HepG2 (cell line): ENCODE measurements at regions not wholly inside any gene's neighbourhood (a gene's known extent, or its start where the extent isn't known, plus 50 kb on each side); places are given as distances from the start of the nearest gene placed in this dataset.

Experiments
- ATAC-seq: fragments of 200-7000 bp; cut with Tn5 transposase; 3 replicates; pipeline ENCODE4 v1.9.1; 2020; ENCODE audit warnings: mild to moderate bottlenecking, moderate library complexity
- BruUV-seq: library from RNA; stranded (reverse); fragments of 400-500 nt; replicated peaks from 2 replicates; lab custom pipeline; 2021; lab: Mats Ljungman, UMichigan
- CTCF ChIA-PET: fragments of 300-600 bp; formaldehyde crosslinking; extraction: SDS; loops from one replicate; lab custom pipeline; 2021; ENCODE audit warnings: low total read pairs, inconsistent platforms, low intra/inter-chr PET ratio; lab: Yijun Ruan, JAX
- POLR2A ChIA-PET: fragments of 350-600 bp; sonication (Branson Sonifier 250); formaldehyde crosslinking; loops from one replicate; lab custom pipeline; 2020; ENCODE audit warnings: antibody characterized with exemption, inconsistent platforms; lab: Yijun Ruan, JAX
- DNase-seq: peaks from one replicate; pipeline ENCODE4 v3.0.0-alpha.2; 2015; ENCODE audit warnings: low spot score
- FAIRE-seq: peaks from 3 replicates; lab custom pipeline; 2011; peaks lifted over from hg19 to GRCh38; lab: Jason Lieb, UNC
- H2AFZ ChIP-seq: one replicate; pipeline ENCODE4 v1.6.1; 2011; ENCODE audit warnings: low read length, inconsistent platforms
- H3K27ac ChIP-seq: fragments of 300-600 bp; 3 replicates; pipeline ENCODE4 v1.8.0; 2011; ENCODE audit warnings: mixed run types, mild to moderate bottlenecking, mixed read lengths, low read length, inconsistent platforms; ENCODE audit not compliant: insufficient read depth; ENCODE audit errors: extremely low read length
- H3K27me3 ChIP-seq, 2 experiments: fragments of 200-600 bp in 1 of 2; 2 replicates in 1 of 2; 3 replicates in 1 of 2; pipeline versions ENCODE4 v1.6.0 to v1.8.0; 2011; ENCODE audit warnings: low read length in 2 of 2, mild to moderate bottlenecking in 2 of 2, moderate library complexity in 2 of 2, inconsistent platforms in 1 of 2; ENCODE audit not compliant: insufficient read depth in 2 of 2, control insufficient read depth in 1 of 2
- H3K36me3 ChIP-seq, 2 experiments: fragments of 200-600 bp in 1 of 2; replicated peaks in 1 of 2; 2 replicates in 1 of 2; 3 replicates in 1 of 2; pipeline versions ENCODE4 v1.5.1 to v1.8.0; 2011; ENCODE audit warnings: low read length in 2 of 2, inconsistent platforms in 1 of 2; ENCODE audit not compliant: insufficient read depth in 2 of 2, control insufficient read depth in 1 of 2
- H3K4me1 ChIP-seq: 2 replicates; pipeline ENCODE4 v1.5.1; 2012; ENCODE audit warnings: low read length, inconsistent platforms; ENCODE audit not compliant: insufficient read depth
- H3K4me2 ChIP-seq: 2 replicates; pipeline ENCODE4 v1.6.0; 2011; ENCODE audit warnings: low read depth, low read length, inconsistent platforms
- H3K4me3 ChIP-seq, 3 experiments: fragments of 200-600 bp in 1 of 3; sonication (generic), shearing (Covaris generic) in 1 of 3; replicated peaks in 1 of 3; 2 replicates each; pipeline ENCODE4 v1.5.1; 2011 to 2016; ENCODE audit warnings: low read length in 3 of 3, inconsistent platforms in 2 of 3, low read depth in 2 of 3, mild to moderate bottlenecking in 2 of 3, control low read depth in 1 of 3, mixed read lengths in 1 of 3; ENCODE audit not compliant: insufficient read depth in 1 of 3
- H3K79me2 ChIP-seq: one replicate; pipeline ENCODE4 v1.6.1; 2011; ENCODE audit warnings: low read length, inconsistent platforms; ENCODE audit not compliant: insufficient read depth
- H3K9ac ChIP-seq: 2 replicates; pipeline ENCODE4 v1.6.0; 2011; ENCODE audit warnings: mild to moderate bottlenecking, low read depth, low read length, inconsistent platforms; ENCODE audit not compliant: insufficient read depth
- H3K9me3 ChIP-seq: 2 replicates; pipeline ENCODE4 v1.5.1; 2012; ENCODE audit warnings: mild to moderate bottlenecking, low read length
- H4K20me1 ChIP-seq: 2 replicates; pipeline ENCODE4 v1.6.0; 2011; ENCODE audit warnings: inconsistent platforms, mild to moderate bottlenecking, low read length, moderate library complexity; ENCODE audit not compliant: insufficient read depth
- EZH2 ChIP-seq: conservative IDR thresholded peaks from 2 replicates; pipeline ENCODE4 v1.6.1; 2012; ENCODE audit warnings: mild to moderate bottlenecking, low read depth, low read length, moderate library complexity
- HNRNPUL1 ChIP-seq: fragments of 200-400 bp; formaldehyde crosslinking; IDR thresholded peaks from 2 replicates; pipeline ENCODE4 v1.6.1; 2017; ENCODE audit warnings: low read depth, mild to moderate bottlenecking, low read length, moderate library complexity
- KDM3A ChIP-seq: IDR thresholded peaks from 2 replicates; pipeline ENCODE4 v1.6.1; 2018; ENCODE audit warnings: low read depth, missing compliant biosample characterization
- NFE2 ChIP-seq: sonication (generic); formaldehyde crosslinking; IDR thresholded peaks from 2 replicates; pipeline ENCODE4 v1.4.0; 2020; ENCODE audit warnings: missing genetic modification reagents
- NKX3-1 ChIP-seq: sonication (generic); formaldehyde crosslinking; IDR thresholded peaks from 2 replicates; pipeline ENCODE4 v1.5.0; 2020; ENCODE audit warnings: missing genetic modification reagents
- PHF21A ChIP-seq: sonication (generic); formaldehyde crosslinking; IDR thresholded peaks from 2 replicates; pipeline ENCODE4 v1.5.0; 2020; ENCODE audit warnings: mild to moderate bottlenecking, missing genetic modification reagents
- POLR2G ChIP-seq: fragments of 200-400 bp; formaldehyde crosslinking; IDR thresholded peaks from 2 replicates; pipeline ENCODE4 v1.6.1; 2018; ENCODE audit warnings: mild to moderate bottlenecking, low read depth, low read length, moderate library complexity
- SOX13 ChIP-seq, 3 experiments: fragments of 450-650 bp in 1 of 3; sonication (generic) in 1 of 3; formaldehyde crosslinking in 1 of 3; IDR thresholded peaks in 2 of 3; conservative IDR thresholded peaks in 1 of 3; 2 replicates each; pipeline versions ENCODE4 v1.5.0 to v1.6.1; 2016 to 2020; ENCODE audit warnings: antibody characterized with exemption in 1 of 3, mild to moderate bottlenecking in 1 of 3, missing compliant biosample characterization in 1 of 3, missing genetic modification reagents in 1 of 3, moderate library complexity in 1 of 3
- ZNF253 ChIP-seq: sonication (generic); formaldehyde crosslinking; IDR thresholded peaks from 2 replicates; pipeline ENCODE4 v1.8.0; 2022; ENCODE audit warnings: mild to moderate bottlenecking, missing genetic modification reagents, borderline replicate concordance
- ZNF383 ChIP-seq: sonication (generic); formaldehyde crosslinking; IDR thresholded peaks from 2 replicates; pipeline ENCODE4 v1.4.0; 2020; ENCODE audit warnings: missing genetic modification reagents, mild to moderate bottlenecking, borderline replicate concordance
- ZSCAN30 ChIP-seq: sonication (generic); formaldehyde crosslinking; IDR thresholded peaks from 2 replicates; pipeline ENCODE4 v1.5.0; 2020; ENCODE audit warnings: mild to moderate bottlenecking, missing genetic modification reagents
- ZSCAN31 ChIP-seq: sonication (generic); formaldehyde crosslinking; IDR thresholded peaks from 2 replicates; pipeline ENCODE4 v1.5.0; 2020; ENCODE audit warnings: low read depth, mild to moderate bottlenecking, missing genetic modification reagents
- WGBS: methylation state at CpG from one replicate; pipeline ENCODE4 v1.1.6; 2017; ENCODE audit warnings: low lambda C conversion rate; 5-methylcytosine and 5-hydroxymethylcytosine counted together
- in situ Hi-C: cut with HindIII; loops from 2 replicates; pipeline ENCODE4 v1.10.0; 2017; ENCODE audit warnings: low pct_unique_long_range_greater_than_20kb; ENCODE audit not compliant: extremely low pct_ligation_motif_present
- intact Hi-C: fragments of 100-400 bp; cut with micrococcal nuclease; formaldehyde crosslinking; loops from one replicate; pipeline ENCODE4 v1.10.0; 2022; ENCODE audit not compliant: unreplicated experiment
- TF ChIP-seq, protein P1 (sequence below): sonication (generic); formaldehyde crosslinking; IDR thresholded peaks from 2 replicates; pipeline ENCODE4 v1.9.0; 2021; ENCODE audit warnings: missing genetic modification reagents, borderline replicate concordance

DNA sequence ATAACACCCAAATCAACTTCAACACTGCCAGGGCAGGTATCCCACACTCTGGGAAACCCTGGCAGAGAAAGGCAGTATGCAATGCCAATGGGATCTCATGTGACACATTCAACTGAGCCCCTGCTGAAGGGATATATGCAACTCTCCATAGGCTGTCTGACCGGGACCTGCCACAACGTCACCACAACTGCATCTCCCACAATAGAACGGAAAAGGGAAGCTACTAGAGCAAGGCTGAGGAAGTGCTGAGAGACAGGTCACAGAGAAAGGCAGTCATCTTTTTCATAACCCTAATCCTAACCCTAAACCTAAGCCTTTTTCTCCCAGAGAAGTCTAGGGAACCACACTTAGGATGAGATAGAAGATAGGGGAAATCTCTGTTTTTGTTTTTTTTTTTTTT lies 345.9 kb upstream of the CD180 start (continued):
- TF ChIP-seq ZSCAN30 (CRISPR knock-in tag) (no peak), POLR2G (no peak), EZH2 (no peak), ZNF383 (CRISPR knock-in tag) (no peak)

DNA sequence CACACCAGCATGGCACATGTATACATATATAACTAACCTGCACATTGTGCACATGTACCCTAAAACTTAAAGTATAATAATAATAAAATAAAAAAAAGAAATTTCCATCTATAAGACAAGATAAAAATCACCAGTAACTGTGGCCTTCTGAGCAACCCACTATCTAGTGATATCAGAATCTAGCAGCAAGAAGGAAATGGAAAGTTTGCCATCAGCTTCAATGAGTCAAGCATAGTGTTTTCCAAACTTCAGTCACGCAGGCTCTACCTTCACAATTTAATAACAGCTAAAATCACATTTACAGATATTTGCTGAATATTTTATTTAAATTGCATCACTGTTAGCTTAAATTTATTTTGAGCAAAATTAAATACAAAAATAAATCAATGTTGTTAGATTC lies 345.3 kb upstream of the CD180 start:
- H3K9me3 ChIP-seq = no peaks in the 10 kb centered on the region
- no peak overlapping the region for H3K9ac ChIP-seq
- no peaks in the 10 kb centered on the region for H4K20me1 ChIP-seq
- CTCF ChIA-PET = no interaction called here
- H3K36me3 ChIP-seq = no peaks in the 10 kb centered on the region
- in situ Hi-C loops (no loop called here), intact Hi-C loops (no loop called here)
- WGBS = 100% methylated on average over 1 of the region's 1 CpG
- no peak overlapping the region for H3K4me3 ChIP-seq
- H3K79me2 ChIP-seq = no peaks in the 10 kb centered on the region
- no peak for TF ChIP-seq NFE2
- no peak for TF ChIP-seq PHF21A (CRISPR knock-in tag)
- TF ChIP-seq, protein P1, sequence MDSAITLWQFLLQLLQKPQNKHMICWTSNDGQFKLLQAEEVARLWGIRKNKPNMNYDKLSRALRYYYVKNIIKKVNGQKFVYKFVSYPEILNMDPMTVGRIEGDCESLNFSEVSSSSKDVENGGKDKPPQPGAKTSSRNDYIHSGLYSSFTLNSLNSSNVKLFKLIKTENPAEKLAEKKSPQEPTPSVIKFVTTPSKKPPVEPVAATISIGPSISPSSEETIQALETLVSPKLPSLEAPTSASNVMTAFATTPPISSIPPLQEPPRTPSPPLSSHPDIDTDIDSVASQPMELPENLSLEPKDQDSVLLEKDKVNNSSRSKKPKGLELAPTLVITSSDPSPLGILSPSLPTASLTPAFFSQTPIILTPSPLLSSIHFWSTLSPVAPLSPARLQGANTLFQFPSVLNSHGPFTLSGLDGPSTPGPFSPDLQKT (CRISPR knock-in tag) = no peak
- TF ChIP-seq KDM3A (CRISPR knock-in tag) = no peak
- no peak for TF ChIP-seq HNRNPUL1
- TF ChIP-seq ZNF253 (CRISPR knock-in tag) = no peak
- TF ChIP-seq ZSCAN31 (CRISPR knock-in tag) = no peak
- no peak for TF ChIP-seq SOX13 (IDR thresholded peaks at IDR 0.05)
- TF ChIP-seq SOX13 (CRISPR knock-in tag; conservative IDR thresholded peaks at IDR 0.05 in 1 of 2, IDR thresholded peaks at IDR 0.05 in 1 of 2) = no peak
- TF ChIP-seq NKX3-1 (CRISPR knock-in tag) = no peak
- H3K4me2 ChIP-seq = no peak overlapping the region
- no peaks in the 10 kb centered on the region; a peak in 1 of 5 replicates for H3K27me3 ChIP-seq
- no TSS peak for BruUV-seq
- no peak overlapping the region for H3K27ac ChIP-seq
- no peak for FAIRE-seq
- no peak for DNase-seq
- H2AFZ ChIP-seq = no peak overlapping the region
- POLR2A ChIA-PET = no interaction called here
- H3K4me1 ChIP-seq = 0 out of 2 replicates have a peak, but pooled peaks cover 3% of the 10 kb centered on the region
- no peak for ATAC-seq
